Colonic mucosa (tissue), 4 donors: ENCODE measurements at regions not wholly inside any gene's neighbourhood (a gene's known extent, or its start where the extent isn't known, plus 50 kb on each side); places are given as distances from the start of the nearest gene placed in this dataset.

Experiments
- DNase-seq: peaks from one replicate; pipeline ENCODE4 v3.0.0-alpha.2; 2020
- H3K27ac ChIP-seq: fragments of 200-600 bp; one replicate; pipeline ENCODE4 v1.8.0; 2021
- H3K27me3 ChIP-seq: fragments of 200-600 bp; one replicate; pipeline ENCODE4 v1.8.0; 2021
- H3K36me3 ChIP-seq: fragments of 200-600 bp; one replicate; pipeline ENCODE4 v1.8.0; 2021
- H3K4me1 ChIP-seq: fragments of 200-600 bp; one replicate; pipeline ENCODE4 v1.8.0; 2021; ENCODE audit warnings: mild to moderate bottlenecking
- H3K4me3 ChIP-seq: fragments of 200-600 bp; one replicate; pipeline ENCODE4 v1.8.0; 2021
- H3K9ac ChIP-seq, 2 donors: one replicate each; pipeline ENCODE4 v1.7.0; 2013; ENCODE audit warnings: control low read depth in 2 of 2, low read depth in 2 of 2, low read length in 2 of 2
- H3K9me3 ChIP-seq: fragments of 200-600 bp; one replicate; pipeline ENCODE4 v1.8.0; 2021
- intact Hi-C: fragments of 100-400 bp; cut with DNase I; formaldehyde crosslinking; loops from one replicate; pipeline ENCODE4 v1.14.1; 2022
- TF ChIP-seq, protein P1 (sequence below): fragments of 200-600 bp; IDR thresholded peaks from one replicate; pipeline ENCODE4 v1.8.0; 2022; ENCODE audit warnings: antibody characterized with exemption, mild to moderate bottlenecking
- donor health status: healthy.
- donor health status: DM: no; HTN: no; CAD: no.
- donor health status: DM: no; HTN: no; CAD: no.

DNA sequence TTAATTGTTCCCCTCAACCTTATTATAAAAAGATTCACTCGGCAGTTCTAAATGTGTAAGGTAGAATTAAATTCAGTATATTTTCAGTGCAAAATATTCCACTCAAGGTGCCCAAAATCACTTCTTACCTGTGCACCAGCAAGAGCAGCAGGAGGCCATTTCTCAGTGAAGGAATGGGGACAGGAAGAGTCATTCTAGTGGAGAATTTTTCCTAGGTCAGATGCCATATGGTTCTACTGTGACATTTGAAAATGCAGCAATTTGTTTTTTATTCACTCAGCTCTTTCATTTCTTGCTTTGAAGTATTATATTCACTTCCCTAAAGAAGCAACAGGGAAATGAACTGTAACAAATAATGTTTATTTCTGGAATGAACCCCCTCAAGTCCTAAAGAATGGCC lies 264.0 kb upstream of the SYT1 start:
- Histone ChIP-seq H3K36me3 (no peaks in the 10 kb centered on the region), H3K4me1 (no peaks in the 10 kb centered on the region), H3K4me3 (no peak overlapping the region), H3K9ac (no peak overlapping the region), H3K27me3 (no peaks in the 10 kb centered on the region), H3K27ac (no peak overlapping the region), H3K9me3 (no peaks in the 10 kb centered on the region)
- TF ChIP-seq, protein P1, sequence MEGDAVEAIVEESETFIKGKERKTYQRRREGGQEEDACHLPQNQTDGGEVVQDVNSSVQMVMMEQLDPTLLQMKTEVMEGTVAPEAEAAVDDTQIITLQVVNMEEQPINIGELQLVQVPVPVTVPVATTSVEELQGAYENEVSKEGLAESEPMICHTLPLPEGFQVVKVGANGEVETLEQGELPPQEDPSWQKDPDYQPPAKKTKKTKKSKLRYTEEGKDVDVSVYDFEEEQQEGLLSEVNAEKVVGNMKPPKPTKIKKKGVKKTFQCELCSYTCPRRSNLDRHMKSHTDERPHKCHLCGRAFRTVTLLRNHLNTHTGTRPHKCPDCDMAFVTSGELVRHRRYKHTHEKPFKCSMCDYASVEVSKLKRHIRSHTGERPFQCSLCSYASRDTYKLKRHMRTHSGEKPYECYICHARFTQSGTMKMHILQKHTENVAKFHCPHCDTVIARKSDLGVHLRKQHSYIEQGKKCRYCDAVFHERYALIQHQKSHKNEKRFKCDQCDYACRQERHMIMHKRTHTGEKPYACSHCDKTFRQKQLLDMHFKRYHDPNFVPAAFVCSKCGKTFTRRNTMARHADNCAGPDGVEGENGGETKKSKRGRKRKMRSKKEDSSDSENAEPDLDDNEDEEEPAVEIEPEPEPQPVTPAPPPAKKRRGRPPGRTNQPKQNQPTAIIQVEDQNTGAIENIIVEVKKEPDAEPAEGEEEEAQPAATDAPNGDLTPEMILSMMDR = no peak
- intact Hi-C loops = no loop called here
- no peak for DNase-seq

DNA sequence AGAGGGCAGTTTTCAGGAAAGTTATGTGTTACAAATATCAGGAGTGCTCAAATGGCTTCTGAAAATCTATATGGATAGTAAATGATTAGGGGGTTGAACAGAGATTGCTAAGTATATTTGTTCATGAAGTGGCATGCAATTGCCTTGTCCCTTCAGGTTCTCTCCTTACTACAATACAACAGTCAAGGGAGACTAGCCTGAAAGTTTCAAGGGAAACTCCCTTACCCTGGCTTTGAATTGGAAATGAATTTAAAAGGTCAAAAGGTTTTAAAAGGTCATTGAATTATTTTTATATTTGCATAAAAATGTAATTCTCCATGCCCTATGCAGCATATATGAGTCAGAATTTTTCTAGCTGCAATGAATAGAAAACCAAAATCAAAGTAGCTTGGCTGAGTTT lies 253.1 kb upstream of the SYT1 start:
- Histone ChIP-seq H3K27me3 (no peaks in the 10 kb centered on the region), H3K4me3 (no peak overlapping the region), H3K27ac (no peak overlapping the region), H3K9me3 (no peaks in the 10 kb centered on the region), H3K36me3 (no peaks in the 10 kb centered on the region), H3K4me1 (no peaks in the 10 kb centered on the region), H3K9ac (no peak overlapping the region)
- TF ChIP-seq, protein P1 = no peak
- intact Hi-C loops = no loop called here
- no peak for DNase-seq

DNA sequence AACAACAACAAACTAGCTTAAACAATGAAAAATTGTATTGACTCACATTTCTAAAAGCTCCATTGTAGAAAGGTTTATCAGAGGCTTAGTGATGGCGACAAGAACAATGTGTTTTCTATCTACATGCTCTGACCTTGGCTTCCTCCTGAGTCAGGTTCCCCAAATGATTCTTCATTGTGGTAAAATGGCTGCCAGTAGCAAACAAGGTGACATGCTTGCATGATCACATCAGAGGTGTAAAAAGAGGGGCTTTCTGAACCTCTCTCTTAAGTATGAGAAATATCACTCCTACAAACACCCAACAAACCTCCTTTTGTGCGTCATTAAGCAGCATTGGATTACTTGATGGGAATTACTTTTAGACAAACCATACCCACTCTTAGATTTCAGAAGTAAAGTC lies 252.4 kb upstream of the SYT1 start:
- H3K9me3 ChIP-seq = no peaks in the 10 kb centered on the region
- DNase-seq = no peak
- H3K4me3 ChIP-seq = no peak overlapping the region
- TF ChIP-seq, protein P1 = no peak
- no peak overlapping the region for H3K9ac ChIP-seq
- no peak overlapping the region for H3K27ac ChIP-seq
- intact Hi-C loops = no loop called here
- no peaks in the 10 kb centered on the region for H3K36me3 ChIP-seq
- H3K27me3 ChIP-seq = no peaks in the 10 kb centered on the region
- no peaks in the 10 kb centered on the region for H3K4me1 ChIP-seq

DNA sequence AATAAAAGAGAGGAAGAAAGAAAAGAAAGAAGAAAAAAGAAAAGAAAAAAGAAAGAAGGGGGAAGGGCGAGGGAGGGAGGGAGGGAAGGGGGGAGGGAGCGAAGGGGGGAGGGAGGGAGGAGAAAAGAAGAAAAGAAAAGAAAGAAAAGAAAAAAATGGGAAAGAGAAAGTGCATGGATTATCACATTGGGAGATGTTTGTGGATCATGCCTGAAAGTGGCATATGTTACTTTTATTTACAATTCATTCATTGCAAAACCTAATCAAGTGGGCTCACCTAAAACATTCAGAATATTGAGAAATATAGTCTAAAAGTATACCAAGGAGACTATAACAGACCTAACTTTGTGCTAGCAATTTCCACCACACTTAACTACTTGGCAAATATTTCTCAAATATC lies 246.9 kb upstream of the SYT1 start:
- Histone ChIP-seq H3K36me3 (no peaks in the 10 kb centered on the region), H3K9ac (no peak overlapping the region), H3K9me3 (no peaks in the 10 kb centered on the region), H3K27me3 (no peaks in the 10 kb centered on the region), H3K4me3 (no peak overlapping the region), H3K27ac (no peak overlapping the region), H3K4me1 (no peaks in the 10 kb centered on the region)
- TF ChIP-seq, protein P1 = no peak
- intact Hi-C loops = no loop called here
- no peak for DNase-seq

DNA sequence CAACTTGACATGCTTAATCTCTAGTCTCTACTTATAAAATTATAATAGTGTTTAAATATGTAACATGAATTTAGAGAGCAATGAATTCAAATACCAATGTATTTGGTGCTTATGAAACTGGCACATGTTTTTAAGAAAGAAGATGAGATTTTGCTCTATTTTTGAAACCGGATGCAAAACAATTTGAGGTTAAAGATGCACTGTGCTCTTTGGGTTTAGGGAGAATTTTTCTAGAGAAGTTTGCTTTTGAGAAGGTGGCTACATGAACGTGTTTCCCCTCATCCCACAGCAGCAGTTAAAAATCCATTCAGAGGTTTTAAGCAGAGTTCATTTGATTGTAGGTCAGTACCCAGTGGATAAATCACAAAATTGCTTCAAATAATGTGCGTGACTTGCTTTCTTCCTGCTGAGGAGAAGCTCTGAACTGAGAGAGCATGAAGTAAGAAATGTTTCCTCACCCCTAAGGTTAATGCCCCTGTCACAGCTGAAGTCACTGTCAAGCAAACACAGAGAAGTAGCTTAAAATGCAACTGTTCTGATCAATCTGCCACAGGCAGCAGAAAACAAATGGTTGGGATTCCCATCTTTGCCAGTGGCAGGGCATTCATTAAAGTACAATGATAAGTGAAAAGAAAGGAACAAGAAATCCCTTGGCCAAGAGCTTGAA lies 241.9 kb upstream of the SYT1 start:
- no peak for DNase-seq
- intact Hi-C loops = no loop called here

More for the DNA sequence above, 241.9 kb upstream of the SYT1 start:
- TF ChIP-seq, protein P1 = no peak
- Histone ChIP-seq H3K4me1 (no peaks in the 10 kb centered on the region), H3K27ac (no peak overlapping the region), H3K27me3 (no peaks in the 10 kb centered on the region), H3K36me3 (no peaks in the 10 kb centered on the region), H3K9me3 (no peaks in the 10 kb centered on the region), H3K9ac (no peak overlapping the region), H3K4me3 (no peak overlapping the region)
